ENCODE measurements at regions not wholly inside any gene's neighbourhood (a gene's known extent, or its start where the extent isn't known, plus 50 kb on each side); places are given as distances from the start of the nearest gene placed in this dataset.

GRCh38 chr12:4223273-4223845, 50.2 kb upstream of the CCND2 start:
- DNase-seq: no peak

DNA sequence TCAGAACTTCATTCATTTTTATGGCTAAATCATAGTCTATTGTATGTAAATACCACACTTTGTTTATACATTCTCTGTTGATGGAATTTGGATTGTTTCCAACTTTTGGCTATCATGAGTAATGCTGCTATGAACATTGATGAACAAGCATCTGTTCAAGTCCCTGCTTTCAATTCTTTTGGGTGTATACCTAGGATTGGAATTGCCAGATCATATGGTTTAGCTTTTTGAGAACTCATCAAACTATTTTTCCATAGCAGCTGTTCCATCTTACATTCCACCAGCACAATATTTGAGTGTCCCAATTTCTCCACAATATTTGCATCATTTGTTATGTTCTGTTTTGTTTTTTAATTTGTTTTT, 52.3 kb upstream of the CCND2 start:
- no peak for DNase-seq

DNA sequence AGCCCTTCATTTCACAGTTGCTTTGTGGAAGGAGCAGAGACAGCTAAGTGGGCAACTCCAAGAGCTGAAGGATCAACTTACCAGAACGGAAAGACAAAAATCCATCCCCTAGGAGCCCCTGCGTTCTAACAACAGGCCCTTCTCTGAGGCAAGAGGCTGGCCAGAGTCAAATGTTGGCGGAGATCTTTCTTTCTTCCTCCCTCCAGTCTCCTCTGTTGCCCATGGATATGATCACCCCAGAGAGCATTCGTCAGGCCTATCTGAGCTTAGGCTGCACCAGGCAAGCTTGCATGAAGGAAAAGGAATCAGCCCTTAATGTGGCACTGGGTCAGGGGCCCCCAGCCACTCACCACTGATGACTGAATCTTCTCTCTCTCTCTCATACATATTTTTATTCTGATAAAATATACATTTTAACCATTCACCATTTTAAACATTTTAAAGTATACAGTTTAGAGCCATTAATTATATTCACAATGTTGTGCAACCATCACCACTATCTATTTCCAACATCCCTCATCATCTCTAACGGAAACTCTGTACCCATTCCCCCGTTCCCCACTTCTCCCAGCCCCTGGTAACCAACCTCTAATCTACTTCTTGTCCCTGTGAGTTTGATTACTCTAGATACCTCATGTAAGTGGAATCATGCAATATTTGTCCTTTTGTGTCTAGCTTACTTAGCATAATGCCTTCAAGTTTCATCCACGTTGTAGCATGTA, 52.9 kb upstream of the CCND2 start:
- no peak for DNase-seq

DNA sequence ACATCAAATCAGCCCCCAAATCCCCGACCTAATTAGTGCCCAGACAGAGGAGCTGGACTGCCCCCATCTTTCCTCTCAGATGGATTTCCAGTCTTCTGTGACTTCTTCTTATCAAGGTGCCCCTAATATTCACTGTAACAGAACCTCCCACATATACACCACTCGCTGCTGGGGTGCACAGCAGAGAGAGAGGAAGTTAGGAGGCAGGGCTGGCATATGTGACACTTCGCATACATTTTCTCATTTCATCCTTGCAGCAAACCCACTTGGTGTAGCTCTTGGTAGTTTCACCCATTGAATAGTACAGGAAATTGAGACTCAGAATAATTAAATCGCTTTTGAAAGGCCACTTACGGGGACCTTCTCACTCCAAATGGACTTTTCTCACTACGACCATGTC, 56.5 kb upstream of the CCND2 start:
- DNase-seq: no peak

DNA sequence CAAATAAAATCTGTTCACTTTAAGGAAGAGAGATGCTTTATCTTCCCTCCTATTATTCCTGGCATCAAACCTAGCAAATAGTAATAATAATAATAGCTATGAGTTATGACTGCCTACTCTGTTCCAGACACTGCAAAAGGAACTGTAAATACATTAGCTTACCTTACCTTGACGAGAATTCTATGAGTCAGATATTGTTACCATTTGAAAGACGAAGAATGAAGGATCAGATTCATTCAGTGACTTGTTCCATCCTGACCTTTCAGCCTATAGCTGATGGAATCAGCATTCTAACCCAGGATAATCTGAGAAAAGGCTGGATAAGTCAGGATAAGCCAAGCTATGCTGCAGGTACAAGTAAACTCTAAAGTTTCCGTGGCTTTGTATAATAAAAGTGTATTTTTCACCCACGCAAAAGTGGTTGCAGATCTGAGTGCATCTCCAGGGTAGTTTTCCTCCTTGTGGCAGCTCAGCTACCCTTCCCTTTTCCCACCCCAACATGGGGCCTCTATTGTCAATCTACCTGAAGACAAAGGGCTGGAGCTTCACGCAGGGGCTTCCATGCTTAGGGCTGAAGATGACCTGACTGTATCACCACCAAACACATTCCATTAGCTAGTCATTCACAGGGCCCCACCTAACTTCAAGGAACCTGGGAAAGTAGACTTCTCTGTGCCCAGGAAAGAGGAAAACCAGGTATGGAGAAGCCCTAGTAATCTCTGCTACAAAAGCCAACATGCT, 57.2 kb upstream of the CCND2 start:
- no peak for DNase-seq

GRCh38 chr12:4215229-4216186, 58.1 kb upstream of the CCND2 start:
- no peak for DNase-seq

GRCh38 chr12:4214877-4215228, 58.7 kb upstream of the CCND2 start:
- DNase-seq: no peak

DNA sequence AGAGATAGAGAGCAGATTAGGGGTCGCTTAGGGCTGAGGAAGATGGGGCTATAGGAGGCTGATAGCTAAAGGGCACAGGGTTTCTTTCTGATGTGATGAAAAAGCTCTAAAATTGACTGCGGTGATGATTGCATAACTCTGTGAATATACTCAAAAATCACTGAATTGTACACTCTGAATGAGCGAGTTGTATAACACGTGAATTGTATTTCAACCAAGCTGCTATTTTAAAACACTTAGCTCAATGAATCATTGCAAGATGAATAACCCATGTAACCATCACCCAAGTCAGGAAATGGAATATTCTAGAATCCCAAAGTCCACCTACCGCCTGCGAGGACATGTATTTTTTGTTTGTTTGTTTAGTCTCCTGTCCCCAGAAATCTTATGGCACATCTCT, 60.1 kb upstream of the CCND2 start:
- no peak for DNase-seq

- DNase-seq: no peak
Measured at GRCh38 chr12:4212845-4213244, 60.7 kb upstream of the CCND2 start.

- DNase-seq: no peak
Measured at GRCh38 chr12:4211372-4211771, 62.2 kb upstream of the CCND2 start.

DNA sequence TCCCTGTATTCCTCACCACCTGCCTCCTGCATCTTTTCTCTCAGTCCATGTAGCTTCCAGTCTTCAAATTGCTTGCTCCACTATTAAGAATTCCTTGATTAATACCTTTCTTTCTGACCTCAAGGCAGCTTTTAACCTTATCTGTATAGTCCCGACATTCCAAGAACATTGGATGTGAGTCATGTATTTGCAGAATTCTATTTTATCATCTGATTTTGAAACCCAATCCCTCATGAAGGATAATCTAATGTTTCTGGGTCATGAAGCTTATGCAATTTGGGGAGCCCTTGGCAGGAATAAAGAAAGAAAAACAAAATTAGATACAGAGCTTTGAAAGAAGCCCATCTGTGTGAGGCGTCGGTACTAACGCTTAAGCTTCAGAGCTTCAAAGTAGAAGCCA, 63.4 kb upstream of the CCND2 start:
- no peak for DNase-seq

DNA sequence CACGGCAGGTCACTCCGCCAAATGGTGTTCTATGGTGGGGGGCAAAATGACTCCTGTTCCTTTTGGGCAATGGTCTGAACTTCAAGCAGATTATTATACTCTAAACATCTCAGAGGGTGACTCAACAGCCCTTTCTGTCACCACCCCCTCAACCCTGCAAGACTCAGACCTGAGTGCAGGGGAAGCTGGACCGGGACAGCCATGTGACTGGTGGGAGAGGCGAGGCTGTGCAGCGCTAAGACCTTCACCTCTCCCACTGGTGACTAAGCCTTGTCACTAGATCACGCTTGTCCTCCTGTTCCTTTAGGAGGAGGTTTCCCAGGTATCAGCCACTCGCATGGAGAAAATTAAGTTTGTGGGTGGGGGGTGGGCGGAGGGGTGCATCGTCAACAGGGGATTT, 67.1 kb upstream of the CCND2 start:
- no peak for DNase-seq

- no peak for DNase-seq
Measured at GRCh38 chr12:4203772-4204376, 69.7 kb upstream of the CCND2 start.

GRCh38 chr12:4202918-4203317, 70.6 kb upstream of the CCND2 start:
- DNase-seq: no peak

- no peak for DNase-seq
Measured at GRCh38 chr12:4202487-4202886, 71.1 kb upstream of the CCND2 start.

- DNase-seq: no peak
Measured at GRCh38 chr12:4201333-4202100, 72.0 kb upstream of the CCND2 start.

DNA sequence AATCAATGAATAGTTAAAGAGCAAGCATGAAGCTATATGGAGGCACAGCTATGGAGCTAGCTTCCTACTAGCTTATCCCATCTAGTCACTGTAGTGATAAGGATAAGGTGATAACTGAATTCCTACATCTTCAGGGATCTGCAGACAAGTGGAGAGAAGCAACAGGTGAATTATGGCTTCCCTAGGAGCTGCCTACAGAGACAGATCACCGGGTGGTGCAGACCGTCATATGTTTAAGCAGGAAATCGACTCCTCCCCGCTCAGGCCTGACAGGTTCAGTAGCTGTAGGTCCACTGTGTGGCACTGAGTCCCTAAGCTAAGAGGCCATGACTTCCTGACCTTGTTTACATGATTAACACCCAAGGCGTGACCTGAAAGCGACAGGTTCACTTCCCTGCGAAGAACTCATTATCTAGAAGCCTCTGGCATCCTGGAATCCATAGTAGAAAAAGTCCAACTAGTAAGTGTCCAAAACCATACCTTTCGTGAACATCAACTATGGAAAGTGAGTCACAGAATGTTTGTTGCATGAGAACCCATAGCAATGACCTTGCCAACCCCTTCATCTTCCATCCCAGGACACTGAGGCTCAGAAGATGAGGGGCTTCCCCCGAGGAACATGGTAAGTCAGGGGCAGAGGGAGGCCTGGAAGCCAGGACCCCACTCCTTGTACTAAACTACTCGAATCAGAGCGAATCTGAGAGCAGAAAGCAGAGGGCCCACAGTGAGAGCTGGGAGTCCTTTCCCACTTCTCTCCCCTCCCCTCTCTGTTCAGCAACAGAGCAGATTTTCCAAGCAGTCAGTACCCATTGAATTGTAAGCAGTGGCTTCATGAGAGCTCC, 75.4 kb upstream of the CCND2 start:
- DNase-seq: no peak

- DNase-seq: no peak
Measured at GRCh38 chr12:4196805-4197420, 76.6 kb upstream of the CCND2 start.

DNA sequence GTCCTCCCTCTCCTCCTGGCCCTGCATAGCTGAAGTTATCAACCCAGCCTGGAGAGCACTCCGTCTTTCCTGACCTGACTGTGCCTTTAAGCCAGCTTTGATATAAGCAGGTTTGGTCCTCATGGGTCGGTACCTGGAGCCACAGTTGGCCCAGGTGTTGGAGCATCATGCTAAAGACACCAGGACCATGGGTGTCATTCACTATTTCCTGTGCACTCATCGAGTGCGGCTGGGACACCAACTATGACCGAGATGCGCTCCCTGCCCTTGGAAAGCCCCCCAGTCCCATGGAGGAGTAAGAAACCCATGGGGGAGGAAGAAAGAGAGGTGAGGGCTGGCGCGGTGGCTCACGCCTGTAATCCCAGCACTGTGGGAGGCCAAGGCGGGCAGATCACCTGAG, 78.9 kb upstream of the CCND2 start:
- DNase-seq: no peak

GRCh38 chr12:4193821-4194220, 79.7 kb upstream of the CCND2 start:
- DNase-seq: no peak

GRCh38 chr12:4191642-4192041, 81.9 kb upstream of the CCND2 start:
- DNase-seq: no peak
